GM06990 (cell line): ENCODE measurements at regions not wholly inside any gene's neighbourhood (a gene's known extent, or its start where the extent isn't known, plus 50 kb on each side); places are given as distances from the start of the nearest gene placed in this dataset.

Source experiments
- DNase-seq: peaks from one replicate; pipeline ENCODE4 v3.0.0-alpha.2; 2011; ENCODE audit not compliant: insufficient read length; ENCODE audit errors: extremely low read depth
- H3K27me3 ChIP-seq: replicated peaks from 2 replicates; pipeline ENCODE4 v1.6.0; 2011; ENCODE audit warnings: low read length; ENCODE audit not compliant: control insufficient read depth, insufficient read depth
- H3K36me3 ChIP-seq: 2 replicates; pipeline ENCODE4 v1.5.1; 2011; ENCODE audit warnings: low read length; ENCODE audit not compliant: control insufficient read depth, insufficient read depth
- H3K4me3 ChIP-seq: replicated peaks from 2 replicates; pipeline ENCODE4 v1.5.1; 2011; ENCODE audit warnings: low read depth, mild to moderate bottlenecking, control low read depth, low read length
- TF ChIP-seq, protein P1 (sequence below): IDR thresholded peaks from 2 replicates; pipeline ENCODE4 v1.5.1; 2011; ENCODE audit warnings: low read length, control low read depth, mild to moderate bottlenecking, inconsistent platforms; ENCODE audit not compliant: insufficient read depth, poor library complexity, severe bottlenecking

- Histone ChIP-seq H3K4me3 (no peak overlapping the region), H3K27me3 (peaks cover 2% of the 10 kb centered on the region), H3K36me3 (no peaks in the 10 kb centered on the region)
- TF ChIP-seq, protein P1, sequence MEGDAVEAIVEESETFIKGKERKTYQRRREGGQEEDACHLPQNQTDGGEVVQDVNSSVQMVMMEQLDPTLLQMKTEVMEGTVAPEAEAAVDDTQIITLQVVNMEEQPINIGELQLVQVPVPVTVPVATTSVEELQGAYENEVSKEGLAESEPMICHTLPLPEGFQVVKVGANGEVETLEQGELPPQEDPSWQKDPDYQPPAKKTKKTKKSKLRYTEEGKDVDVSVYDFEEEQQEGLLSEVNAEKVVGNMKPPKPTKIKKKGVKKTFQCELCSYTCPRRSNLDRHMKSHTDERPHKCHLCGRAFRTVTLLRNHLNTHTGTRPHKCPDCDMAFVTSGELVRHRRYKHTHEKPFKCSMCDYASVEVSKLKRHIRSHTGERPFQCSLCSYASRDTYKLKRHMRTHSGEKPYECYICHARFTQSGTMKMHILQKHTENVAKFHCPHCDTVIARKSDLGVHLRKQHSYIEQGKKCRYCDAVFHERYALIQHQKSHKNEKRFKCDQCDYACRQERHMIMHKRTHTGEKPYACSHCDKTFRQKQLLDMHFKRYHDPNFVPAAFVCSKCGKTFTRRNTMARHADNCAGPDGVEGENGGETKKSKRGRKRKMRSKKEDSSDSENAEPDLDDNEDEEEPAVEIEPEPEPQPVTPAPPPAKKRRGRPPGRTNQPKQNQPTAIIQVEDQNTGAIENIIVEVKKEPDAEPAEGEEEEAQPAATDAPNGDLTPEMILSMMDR, result no peak
- DNase-seq, result no peak
Measured at GRCh38 chr11:130652671-130653335, 204.4 kb downstream of the ADAMTS15 start.

GRCh38 chr11:130653838-130654636, 205.6 kb downstream of the ADAMTS15 start:
- no peak for DNase-seq
- H3K4me3 ChIP-seq, result no peak overlapping the region
- no peaks in the 10 kb centered on the region; the same call in 1 of the 2 replicates for H3K27me3 ChIP-seq
- no peaks in the 10 kb centered on the region for H3K36me3 ChIP-seq
- TF ChIP-seq, protein P1, result no peak

GRCh38 chr11:130655300-130655699, 206.9 kb downstream of the ADAMTS15 start:
- Histone ChIP-seq H3K27me3 (no peaks in the 10 kb centered on the region), H3K36me3 (no peaks in the 10 kb centered on the region), H3K4me3 (no peak overlapping the region)
- no peak for DNase-seq
- TF ChIP-seq, protein P1, result no peak

- TF ChIP-seq, protein P1, result no peak
- Histone ChIP-seq H3K36me3 (no peaks in the 10 kb centered on the region), H3K27me3 (no peaks in the 10 kb centered on the region; the same call in none of the 2 replicates), H3K4me3 (no peak overlapping the region)
- DNase-seq, result no peak
Measured at GRCh38 chr11:130666781-130667251, 218.4 kb downstream of the ADAMTS15 start.

- TF ChIP-seq, protein P1, result no peak
- Histone ChIP-seq H3K27me3 (no peaks in the 10 kb centered on the region; the same call in none of the 2 replicates), H3K4me3 (no peak overlapping the region), H3K36me3 (no peaks in the 10 kb centered on the region)
- no peak for DNase-seq
Measured at GRCh38 chr11:130668751-130669150, 220.3 kb downstream of the ADAMTS15 start.
